ENCODE measurements at regions not wholly inside any gene's neighbourhood (a gene's known extent, or its start where the extent isn't known, plus 50 kb on each side); places are given as distances from the start of the nearest gene placed in this dataset.
"Not testable (repeated sequence)": the region's sequence is repeated elsewhere in the genome, so short reads cannot be mapped to it uniquely, and the experiment has no call there.

DNA sequence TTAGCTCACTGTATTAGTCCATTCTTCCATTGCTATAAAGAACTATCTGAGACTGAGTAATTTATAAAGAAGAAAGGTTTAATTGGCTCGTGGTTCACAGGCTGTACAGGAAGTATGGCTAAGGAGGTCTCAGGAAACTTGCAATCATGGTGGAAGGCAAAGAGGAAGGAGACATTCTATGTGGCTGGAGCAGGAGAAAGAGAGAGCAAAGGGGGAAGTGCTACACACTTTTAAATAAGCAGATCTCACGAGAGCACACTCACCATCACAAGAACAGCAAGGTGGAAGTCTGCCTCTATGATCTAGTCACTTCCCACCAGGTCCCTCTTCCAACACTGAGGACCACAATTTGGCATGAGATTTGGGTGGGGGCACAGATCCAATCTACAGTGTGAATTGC, 164.5 kb upstream of the VIPR2 start:
- H3K27ac ChIP-seq (replicated peaks); H3K4me3 ChIP-seq (replicated peaks; ENCODE audit: insufficient read depth, low read length); H3K27me3 ChIP-seq (ENCODE audit: insufficient read depth, poor library complexity, severe bottlenecking): not testable (repeated sequence)
- TF ChIP-seq SPI1 (IDR thresholded peaks at IDR 0.05; ENCODE audit: borderline replicate concordance, low read depth): peak; percentile 73; the same call in 1 of the 2 replicates
- DNase-seq (ENCODE audit: low read depth in 1 of 2, low spot score in 1 of 2): peak; percentile 5 to 54

DNA sequence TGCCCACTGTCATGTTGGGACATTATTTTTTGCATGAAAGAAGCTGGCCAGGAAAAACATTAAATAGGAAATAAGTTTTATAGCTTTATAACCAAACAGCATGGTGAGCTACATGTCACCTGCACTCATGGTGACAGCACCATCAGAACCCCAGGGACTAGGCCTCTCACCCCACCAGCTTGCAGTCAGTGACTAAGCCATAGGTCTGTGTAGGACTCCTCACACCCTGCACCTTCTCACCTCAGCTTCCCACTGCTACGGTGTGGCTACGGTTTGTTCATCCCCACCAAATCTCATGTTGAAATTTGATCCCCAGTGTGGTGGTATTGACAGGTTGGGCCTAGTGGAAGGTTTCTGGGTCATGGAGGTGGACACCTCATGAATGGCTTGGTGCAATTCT, 161.3 kb upstream of the VIPR2 start:
- H3K4me3 ChIP-seq (replicated peaks; ENCODE audit: insufficient read depth, low read length): no peak overlapping the region
- TF ChIP-seq SPI1 (IDR thresholded peaks at IDR 0.05; ENCODE audit: borderline replicate concordance, low read depth) (no peak), POLR2AphosphoS5 (IDR thresholded peaks at IDR 0.05; ENCODE audit: low read depth) (no peak)
- TF ChIP-seq, protein P1, sequence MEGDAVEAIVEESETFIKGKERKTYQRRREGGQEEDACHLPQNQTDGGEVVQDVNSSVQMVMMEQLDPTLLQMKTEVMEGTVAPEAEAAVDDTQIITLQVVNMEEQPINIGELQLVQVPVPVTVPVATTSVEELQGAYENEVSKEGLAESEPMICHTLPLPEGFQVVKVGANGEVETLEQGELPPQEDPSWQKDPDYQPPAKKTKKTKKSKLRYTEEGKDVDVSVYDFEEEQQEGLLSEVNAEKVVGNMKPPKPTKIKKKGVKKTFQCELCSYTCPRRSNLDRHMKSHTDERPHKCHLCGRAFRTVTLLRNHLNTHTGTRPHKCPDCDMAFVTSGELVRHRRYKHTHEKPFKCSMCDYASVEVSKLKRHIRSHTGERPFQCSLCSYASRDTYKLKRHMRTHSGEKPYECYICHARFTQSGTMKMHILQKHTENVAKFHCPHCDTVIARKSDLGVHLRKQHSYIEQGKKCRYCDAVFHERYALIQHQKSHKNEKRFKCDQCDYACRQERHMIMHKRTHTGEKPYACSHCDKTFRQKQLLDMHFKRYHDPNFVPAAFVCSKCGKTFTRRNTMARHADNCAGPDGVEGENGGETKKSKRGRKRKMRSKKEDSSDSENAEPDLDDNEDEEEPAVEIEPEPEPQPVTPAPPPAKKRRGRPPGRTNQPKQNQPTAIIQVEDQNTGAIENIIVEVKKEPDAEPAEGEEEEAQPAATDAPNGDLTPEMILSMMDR (IDR thresholded peaks at IDR 0.05; ENCODE audit: insufficient read depth, low read length): no peak
- TF ChIP-seq, protein P2, sequence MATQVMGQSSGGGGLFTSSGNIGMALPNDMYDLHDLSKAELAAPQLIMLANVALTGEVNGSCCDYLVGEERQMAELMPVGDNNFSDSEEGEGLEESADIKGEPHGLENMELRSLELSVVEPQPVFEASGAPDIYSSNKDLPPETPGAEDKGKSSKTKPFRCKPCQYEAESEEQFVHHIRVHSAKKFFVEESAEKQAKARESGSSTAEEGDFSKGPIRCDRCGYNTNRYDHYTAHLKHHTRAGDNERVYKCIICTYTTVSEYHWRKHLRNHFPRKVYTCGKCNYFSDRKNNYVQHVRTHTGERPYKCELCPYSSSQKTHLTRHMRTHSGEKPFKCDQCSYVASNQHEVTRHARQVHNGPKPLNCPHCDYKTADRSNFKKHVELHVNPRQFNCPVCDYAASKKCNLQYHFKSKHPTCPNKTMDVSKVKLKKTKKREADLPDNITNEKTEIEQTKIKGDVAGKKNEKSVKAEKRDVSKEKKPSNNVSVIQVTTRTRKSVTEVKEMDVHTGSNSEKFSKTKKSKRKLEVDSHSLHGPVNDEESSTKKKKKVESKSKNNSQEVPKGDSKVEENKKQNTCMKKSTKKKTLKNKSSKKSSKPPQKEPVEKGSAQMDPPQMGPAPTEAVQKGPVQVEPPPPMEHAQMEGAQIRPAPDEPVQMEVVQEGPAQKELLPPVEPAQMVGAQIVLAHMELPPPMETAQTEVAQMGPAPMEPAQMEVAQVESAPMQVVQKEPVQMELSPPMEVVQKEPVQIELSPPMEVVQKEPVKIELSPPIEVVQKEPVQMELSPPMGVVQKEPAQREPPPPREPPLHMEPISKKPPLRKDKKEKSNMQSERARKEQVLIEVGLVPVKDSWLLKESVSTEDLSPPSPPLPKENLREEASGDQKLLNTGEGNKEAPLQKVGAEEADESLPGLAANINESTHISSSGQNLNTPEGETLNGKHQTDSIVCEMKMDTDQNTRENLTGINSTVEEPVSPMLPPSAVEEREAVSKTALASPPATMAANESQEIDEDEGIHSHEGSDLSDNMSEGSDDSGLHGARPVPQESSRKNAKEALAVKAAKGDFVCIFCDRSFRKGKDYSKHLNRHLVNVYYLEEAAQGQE (IDR thresholded peaks at IDR 0.05; ENCODE audit: insufficient replicate concordance, low read depth): no peak
- H3K27ac ChIP-seq (replicated peaks): no peak overlapping the region
- no peak for DNase-seq (ENCODE audit: low read depth in 1 of 2, low spot score in 1 of 2)
- H3K27me3 ChIP-seq (ENCODE audit: insufficient read depth, poor library complexity, severe bottlenecking): no peaks in the 10 kb centered on the region

DNA sequence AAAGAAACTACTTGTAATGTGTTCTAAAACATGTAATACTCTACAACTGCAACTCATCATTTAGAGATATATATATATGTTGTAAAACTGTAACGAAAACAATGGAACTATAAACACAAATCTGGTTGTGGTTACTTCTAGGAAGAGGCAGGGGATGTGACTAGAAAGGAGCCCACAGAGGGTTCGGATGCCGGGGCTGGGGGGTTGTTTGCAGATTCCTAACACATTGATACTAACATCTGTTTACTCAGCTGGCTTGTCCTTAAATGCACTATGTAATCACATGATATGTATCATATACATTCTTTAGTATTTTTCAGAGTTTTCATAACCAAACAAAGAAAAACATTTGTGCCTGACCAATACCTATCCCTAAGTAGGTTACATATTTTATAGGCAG, 160.5 kb upstream of the VIPR2 start:
- not testable (repeated sequence) for H3K27me3 ChIP-seq (ENCODE audit: insufficient read depth, poor library complexity, severe bottlenecking); H3K4me3 ChIP-seq (replicated peaks; ENCODE audit: insufficient read depth, low read length); H3K27ac ChIP-seq (replicated peaks); DNase-seq (ENCODE audit: low read depth in 1 of 2, low spot score in 1 of 2)

DNA sequence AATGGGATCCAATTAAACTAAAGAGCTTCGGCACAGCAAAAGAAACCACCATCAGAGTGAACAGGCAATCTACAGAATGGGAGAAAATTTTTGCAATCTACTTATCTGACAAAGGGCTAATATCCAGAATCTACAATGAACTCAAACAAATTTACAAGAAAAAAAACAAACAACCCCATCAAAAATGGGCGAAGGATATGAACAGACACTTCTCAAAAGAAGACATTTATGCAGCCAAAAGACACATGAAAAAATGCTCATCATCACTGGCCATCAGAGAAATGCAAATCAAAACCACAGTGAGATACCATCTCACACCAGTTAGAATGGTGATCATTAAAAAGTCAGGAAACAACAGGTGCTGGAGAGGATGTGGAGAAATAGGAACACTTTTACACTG, 158.8 kb upstream of the VIPR2 start:
- H3K27me3 ChIP-seq (ENCODE audit: insufficient read depth, poor library complexity, severe bottlenecking); DNase-seq (ENCODE audit: low read depth in 1 of 2, low spot score in 1 of 2); H3K4me3 ChIP-seq (replicated peaks; ENCODE audit: insufficient read depth, low read length): not testable (repeated sequence)

DNA sequence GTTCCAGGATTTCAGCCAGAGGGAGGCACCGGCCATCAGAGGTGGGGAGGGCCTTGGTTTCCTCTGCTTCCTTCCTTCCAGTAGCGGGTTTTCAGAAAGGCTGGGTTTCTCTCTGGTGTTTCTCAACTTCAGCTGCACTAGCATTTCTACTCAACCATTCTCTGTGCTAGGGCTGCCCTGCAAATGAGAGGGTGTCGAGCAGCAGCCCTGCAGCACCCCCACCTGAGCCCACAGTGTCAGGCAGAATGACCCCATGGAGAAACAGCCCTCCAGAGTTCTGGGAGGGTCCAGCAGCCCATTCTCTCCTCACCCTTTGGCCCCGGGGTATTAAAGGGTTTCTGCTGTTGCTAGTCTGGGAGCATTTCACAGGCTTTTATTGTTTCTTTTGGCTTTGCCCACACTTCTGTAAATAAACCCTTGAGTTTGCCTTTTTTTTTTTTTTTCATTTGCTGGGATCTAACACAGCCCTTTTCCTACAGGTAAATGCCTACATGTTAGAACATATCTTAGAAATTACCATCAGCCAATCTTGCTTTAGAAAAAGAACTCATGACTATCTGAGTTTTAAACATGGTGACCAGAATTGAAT, 151.5 kb upstream of the VIPR2 start:
- Histone ChIP-seq H3K27ac (replicated peaks) (no peak overlapping the region), H3K4me3 (replicated peaks; ENCODE audit: insufficient read depth, low read length) (no peak overlapping the region), H3K27me3 (ENCODE audit: insufficient read depth, poor library complexity, severe bottlenecking) (peaks cover 2% of the 10 kb centered on the region)
- TF ChIP-seq SPI1 (IDR thresholded peaks at IDR 0.05; ENCODE audit: borderline replicate concordance, low read depth): no peak
- TF ChIP-seq, protein P1 (IDR thresholded peaks at IDR 0.05; ENCODE audit: insufficient read depth, low read length): no peak
- TF ChIP-seq, protein P2 (IDR thresholded peaks at IDR 0.05; ENCODE audit: insufficient replicate concordance, low read depth): no peak
- no peak for TF ChIP-seq GABPA (IDR thresholded peaks at IDR 0.05; ENCODE audit: low read depth)
- TF ChIP-seq POLR2AphosphoS5 (IDR thresholded peaks at IDR 0.05; ENCODE audit: low read depth): no peak
- no peak for DNase-seq (ENCODE audit: low read depth in 1 of 2, low spot score in 1 of 2)

More for the DNA sequence above, 158.8 kb upstream of the VIPR2 start:
- not testable (repeated sequence) for H3K27ac ChIP-seq (replicated peaks)

DNA sequence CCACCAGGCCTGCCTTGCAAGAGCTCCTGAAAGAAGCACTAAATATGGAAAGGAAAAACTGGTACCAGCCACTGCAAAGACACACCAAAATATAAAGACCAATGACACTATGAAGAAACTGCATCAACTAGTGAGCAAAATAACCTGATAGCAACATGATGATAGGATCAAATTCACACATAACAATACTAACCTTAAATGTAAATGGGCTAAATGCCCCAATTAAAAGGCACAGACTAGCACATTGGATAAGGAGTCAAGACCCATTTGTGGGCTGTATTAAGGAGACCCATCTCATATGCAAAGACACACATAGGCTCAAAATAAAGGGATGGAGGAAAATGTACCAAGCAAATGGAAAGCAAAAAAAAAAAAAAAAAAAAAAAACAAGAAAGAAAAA, 141.8 kb upstream of the VIPR2 start:
- not testable (repeated sequence) for DNase-seq (ENCODE audit: low read depth in 1 of 2, low spot score in 1 of 2)

More for the DNA sequence above, 141.8 kb upstream of the VIPR2 start:
- not testable (repeated sequence) for H3K27ac ChIP-seq (replicated peaks); H3K27me3 ChIP-seq (ENCODE audit: insufficient read depth, poor library complexity, severe bottlenecking); H3K4me3 ChIP-seq (replicated peaks; ENCODE audit: insufficient read depth, low read length)

Measured in HL-60 (cell line).